8988T (cell line): ENCODE measurements at regions not wholly inside any gene's neighbourhood (a gene's known extent, or its start where the extent isn't known, plus 50 kb on each side); places are given as distances from the start of the nearest gene placed in this dataset.
"Not testable (repeated sequence)": the region's sequence is repeated elsewhere in the genome, so short reads cannot be mapped to it uniquely, and the experiment has no call there.

Experiments
- DNase-seq: peaks from one replicate; pipeline ENCODE4 v3.0.0; 2011

DNA sequence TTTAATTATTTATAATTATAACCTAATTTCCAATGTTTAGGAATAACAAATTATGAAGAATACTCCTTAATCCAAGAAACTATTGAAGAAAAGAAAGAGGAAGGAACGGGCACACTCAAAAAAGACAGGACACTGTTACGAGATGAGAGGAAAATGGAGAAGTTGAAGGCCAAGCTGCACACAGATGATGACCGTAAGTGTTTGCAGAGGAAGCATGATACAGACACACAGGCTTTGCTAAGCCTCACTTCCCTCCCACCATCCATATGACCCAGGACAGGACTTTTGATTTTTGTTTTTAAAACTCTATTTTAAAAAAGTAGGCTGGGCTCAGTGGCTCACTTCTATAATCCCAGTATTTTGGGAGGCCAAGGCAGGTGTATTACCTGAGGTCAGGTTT, 389.4 kb upstream of the TPM1 start:
- no peak for DNase-seq

DNA sequence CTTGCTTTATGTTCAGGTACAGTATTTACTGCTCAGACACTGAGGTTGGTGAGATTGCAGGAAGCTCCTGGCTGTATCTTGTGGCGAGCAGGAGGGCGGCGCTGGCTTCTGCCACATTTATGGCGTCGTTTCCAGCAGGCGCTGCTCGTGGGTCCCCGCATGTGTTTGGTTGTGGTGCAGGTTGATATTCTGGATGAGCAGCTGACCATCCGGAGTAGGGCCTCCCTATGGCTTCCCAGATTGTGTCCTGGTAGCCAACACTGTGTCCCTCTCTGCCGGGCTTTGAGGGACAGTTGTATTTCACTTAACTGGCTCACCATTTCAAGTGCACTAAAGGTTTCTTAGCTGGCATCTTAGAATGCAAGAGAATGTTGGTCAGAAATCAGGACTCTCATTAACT, 386.5 kb upstream of the TPM1 start:
- DNase-seq: no peak

DNA sequence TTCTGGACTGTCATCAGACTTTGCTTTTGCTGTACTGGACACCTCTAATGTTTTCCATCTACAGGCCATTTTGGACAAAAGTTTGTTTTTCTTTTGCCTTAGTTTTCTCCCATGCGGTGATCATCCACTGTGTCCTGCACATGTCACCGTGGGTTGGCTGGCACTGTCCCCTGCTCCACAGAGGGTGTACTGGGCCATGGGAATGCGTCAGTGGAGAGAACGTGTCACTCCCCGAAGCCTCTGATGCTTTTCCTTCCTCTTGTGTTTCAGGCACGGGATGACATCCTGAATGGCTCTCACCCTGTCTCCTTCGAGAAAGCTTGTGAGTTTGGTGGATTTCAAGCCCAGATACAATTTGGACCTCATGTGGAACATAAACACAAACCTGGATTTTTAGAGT, 385.0 kb upstream of the TPM1 start:
- DNase-seq: not testable (repeated sequence)

DNA sequence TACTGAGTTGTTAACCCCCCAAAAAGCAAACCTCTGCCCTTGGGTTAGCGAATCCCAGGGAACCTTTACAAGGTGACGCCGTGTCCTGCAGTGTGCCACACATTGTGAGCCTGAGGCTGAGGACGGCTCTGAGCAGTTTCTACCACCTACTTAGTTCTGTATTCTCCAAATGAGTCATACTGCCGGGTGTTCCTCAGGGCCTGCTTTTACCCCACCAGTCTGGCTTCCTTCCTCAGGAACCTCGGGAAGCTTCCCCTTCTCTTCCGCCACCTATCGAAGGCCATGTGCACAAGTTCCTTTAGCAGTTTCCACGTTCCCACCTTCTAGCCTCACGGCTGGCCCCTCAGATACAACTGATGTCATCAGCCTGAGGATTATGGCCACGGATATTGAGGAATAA, 384.0 kb upstream of the TPM1 start:
- DNase-seq: no peak

DNA sequence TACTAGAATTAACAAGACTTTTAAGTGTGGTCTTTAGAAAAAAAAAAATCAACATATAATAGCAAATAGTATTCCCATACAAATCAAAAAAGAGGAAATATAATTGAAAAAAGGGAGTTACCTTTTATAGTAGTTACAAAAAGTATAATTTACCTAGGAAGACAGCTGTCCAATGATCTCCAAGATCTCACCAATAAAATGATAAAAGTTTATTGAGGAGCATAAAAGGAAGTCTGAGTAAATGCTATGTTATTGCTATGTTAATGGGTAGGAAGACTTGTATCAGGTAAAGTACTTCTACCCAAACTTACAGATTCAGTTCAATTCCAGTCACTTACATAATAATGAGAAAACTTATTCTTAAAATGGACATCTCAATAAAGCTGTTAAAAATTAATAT, 379.0 kb upstream of the TPM1 start:
- DNase-seq: no peak

DNA sequence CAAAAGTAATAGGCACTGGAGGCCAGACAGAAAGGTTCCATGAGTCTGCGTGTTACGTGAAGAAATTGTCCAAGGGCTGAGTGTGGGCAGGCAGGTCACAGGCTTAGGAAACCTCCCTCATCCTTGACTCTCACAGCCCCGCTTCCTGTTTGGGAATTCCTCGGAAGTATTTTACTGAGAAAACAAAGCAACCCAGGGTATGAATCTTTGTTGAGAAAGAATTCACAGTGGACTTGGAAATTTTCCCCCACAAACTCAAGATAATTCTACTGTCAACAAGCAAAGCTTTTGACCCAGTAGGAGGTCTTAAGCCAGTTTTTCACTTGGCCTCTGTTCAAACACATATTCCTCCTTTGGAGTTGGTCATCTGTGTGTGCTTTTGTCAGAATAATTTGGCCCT, 377.1 kb upstream of the TPM1 start:
- no peak for DNase-seq

DNA sequence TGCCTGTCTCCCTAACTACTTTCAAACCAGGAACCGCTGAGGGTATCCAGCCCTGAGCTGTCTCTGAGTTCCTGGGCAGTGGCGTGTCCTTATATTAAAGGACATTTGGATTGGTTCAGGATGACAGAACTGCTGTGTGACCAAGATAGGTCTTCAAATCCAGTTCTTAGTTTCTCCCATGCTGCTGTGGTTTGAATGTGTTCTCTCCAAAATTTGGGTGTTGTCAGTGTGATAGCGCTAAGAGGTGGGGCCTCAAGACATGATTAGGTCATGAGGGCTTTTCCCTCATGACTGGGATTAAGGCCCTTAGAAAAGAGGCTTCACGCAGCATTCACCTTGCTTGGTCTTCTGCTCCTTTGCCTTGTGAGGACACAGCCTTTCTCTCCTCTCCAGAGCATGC, 376.5 kb upstream of the TPM1 start:
- no peak for DNase-seq

DNA sequence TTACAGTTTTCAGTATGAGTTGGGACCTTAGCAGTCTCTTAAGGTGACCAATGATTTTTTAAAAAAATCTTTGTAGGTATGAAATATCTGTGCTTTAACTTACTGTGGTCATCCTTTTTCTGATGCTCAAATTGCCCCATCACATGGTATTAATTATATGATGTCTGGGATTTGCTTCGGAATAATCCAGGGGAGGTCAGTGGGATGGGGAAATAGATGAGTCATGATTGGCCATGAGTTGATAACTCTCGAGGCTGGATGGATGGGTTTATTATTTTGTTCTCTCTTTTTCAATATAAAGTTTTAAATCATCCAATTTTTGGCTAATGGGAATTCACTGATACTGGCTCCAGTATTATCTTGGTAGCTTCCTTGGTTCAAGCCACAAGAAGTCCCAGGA, 370.3 kb upstream of the TPM1 start:
- DNase-seq: no peak

DNA sequence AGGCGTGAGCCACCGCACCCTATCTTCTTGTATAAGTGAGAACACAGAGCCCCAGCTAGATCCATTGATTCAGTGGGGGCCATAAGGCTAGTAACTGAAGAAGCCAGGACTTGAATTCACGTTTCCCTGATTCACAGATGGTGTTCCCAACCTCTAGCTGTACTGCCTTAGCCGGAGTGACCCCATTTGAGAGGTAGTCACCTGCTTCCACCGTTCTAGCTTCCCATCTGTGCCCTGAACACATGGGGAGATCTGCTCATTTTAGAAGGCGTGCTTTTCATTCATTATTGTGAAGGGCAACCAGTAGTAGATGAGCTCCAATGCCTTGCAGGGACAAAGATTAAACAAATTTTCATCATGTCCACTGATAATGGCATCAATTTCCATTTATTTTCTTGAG, 365.7 kb upstream of the TPM1 start:
- no peak for DNase-seq

DNA sequence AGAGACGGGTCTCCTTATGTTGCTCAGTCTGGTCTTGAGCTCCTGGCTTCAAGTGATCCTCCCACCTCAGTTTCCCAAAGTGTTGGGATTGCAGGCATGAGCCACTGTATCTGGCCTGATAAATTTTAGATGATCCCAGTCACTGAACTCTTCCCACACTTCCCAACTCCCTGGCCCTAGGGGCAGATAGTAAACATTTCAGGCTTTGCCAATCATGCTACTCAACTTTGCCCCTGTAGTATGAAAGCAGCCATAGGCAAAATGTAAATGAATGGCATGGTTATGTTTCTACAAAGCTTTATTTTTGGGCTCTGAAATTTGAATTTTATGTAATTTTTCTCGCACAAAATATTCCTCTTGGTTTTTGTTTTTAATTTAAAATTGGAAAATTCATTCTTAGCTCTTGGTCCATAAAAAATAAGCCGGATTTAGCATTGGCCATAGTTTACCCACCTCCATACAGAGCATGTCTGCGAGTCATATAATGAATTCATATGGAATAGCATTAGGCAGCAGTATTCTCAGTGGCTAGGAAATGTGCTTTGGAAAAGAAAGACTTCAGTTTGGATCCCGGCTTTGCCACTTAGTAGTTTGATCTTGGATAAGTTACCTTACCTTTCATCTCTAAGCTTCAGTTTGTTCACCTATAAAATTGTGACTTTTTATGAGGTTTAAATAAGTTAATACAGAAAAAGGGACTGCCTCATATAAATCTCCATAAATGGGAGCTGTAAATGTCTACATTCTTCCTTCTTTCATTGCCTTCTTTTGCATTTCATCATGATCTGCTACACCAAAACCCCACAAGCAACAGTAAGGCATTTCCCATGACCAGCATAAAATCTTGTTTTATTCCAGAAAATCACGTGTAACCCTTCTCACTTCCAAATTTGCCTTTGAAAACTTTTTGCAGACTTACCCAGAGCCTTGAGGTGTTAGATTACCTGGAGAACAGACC, 360.3 kb upstream of the TPM1 start:
- DNase-seq: no peak

DNA sequence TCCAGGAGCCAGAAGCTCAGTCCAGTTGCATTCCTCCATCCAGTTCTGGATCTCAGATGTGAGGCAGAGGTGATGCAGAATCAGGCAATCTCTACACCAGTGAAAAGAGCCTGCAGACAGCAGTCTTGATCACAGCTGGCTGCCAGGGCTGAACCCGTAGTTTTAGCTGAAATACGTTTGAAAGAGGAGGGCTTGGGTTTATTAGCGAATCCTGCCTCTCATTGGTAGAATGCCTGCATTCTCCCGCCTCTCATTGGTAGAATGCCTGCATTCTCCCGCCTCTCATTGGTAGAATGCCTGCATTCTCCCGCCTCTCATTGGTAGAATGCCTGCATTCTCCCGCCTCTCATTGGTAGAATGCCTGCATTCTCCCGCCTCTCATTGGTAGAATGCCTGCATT, 359.4 kb upstream of the TPM1 start:
- not testable (repeated sequence) for DNase-seq

DNA sequence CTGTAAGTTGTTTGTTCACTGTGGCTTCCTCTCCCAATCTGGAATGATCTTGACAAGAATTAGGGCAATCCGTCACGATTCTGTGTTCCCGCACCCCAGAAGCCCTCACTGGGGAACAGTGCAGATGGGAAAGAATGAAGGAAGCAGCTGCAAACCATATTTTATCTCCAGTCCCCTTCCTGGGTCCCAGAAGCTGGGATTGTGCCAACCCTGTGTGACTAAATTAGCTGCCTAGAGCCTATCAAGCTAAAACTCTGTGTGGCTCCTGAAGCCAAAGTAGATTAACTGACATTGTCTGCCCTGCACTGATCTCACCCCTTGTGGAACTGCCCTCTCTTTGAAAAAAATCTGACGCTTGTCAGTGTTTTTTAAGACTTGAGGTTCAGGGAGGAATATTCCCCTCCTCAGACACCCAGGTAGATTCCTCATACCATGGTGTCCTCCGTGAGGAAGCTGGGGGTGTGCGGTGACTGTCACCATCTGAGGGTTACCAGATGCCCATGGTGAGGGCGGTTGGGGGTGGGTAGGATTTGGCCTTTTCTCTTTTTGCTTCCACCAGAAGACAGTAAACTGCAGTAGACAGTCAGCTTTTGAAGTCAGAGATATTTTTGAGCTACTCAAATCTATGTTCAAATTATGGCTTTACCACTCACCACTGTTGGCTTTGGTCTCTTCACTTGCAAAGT, 358.3 kb upstream of the TPM1 start:
- DNase-seq: no peak

DNA sequence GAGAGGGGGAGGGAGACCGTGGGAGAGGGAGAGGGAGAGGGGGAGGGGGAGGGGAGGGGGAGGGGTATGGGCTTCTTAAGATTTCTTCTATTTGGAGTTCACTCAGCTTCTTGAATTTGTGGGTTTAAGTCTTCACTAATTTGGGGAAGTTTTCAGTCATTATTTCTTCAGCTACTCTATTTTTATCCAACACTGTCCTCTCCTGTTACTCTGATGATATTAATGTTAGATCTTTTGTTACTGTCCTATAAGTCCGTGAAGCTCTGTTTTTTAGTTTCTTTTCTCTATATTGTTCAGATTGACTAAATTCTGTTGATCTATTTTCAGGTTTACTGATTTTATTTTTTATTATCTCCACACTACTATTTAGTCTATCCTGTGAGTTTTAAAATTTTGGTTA, 351.5 kb upstream of the TPM1 start:
- no peak for DNase-seq

DNA sequence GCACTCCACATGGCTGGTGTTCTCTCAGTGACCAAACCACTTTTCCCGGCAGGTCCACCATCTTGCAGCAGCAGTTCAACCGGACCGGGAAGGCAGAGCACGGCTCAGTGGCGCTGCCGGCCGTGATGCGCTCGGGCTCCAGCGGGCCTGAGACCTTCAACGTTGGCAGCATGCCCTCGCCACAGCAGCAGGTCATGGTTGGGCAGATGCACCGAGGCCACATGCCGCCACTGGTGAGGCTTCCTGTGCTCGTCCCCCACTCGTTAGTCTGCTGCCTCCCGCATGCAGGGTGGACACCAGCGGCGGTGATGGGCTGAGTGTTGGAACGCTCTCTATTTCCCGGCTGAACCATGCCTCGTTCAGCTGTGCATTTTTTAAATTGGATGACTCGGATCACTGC, 344.9 kb upstream of the TPM1 start:
- no peak for DNase-seq

DNA sequence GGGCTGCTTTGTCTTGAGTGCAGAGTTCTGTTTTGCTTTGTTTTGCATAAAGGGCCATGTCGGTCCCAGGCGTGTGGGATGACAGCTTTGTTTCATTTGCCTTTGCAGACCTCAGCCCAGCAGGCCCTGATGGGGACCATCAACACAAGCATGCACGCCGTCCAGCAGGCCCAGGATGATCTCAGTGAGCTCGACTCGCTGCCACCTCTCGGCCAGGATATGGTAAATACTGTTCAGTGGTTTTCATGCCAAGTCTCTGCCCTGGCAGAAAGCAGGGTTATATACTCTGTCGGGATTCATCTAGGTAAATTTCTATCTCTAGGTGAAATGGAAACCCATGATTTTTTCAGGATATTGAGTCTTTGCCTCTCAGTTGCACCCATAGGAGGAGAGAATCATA, 343.9 kb upstream of the TPM1 start:
- DNase-seq: no peak

DNA sequence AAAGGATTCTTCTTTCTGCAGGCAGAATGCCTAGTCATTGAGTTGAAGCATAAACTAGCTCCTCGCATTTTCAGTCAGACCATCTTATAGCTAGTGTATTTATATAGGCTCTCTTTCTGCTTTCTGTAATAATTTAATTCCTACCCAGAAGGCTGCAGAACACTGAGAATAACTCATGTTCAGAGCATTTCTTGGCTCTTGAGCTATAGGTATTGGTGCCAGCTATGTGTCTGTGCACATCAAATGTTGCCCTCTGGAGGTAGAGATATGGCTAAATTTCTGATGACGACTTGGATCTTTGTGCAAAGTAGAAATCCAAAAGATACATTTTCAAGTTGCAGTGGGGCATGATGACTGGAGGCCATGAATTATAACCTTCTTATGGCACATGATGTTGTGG, 336.2 kb upstream of the TPM1 start:
- no peak for DNase-seq

DNA sequence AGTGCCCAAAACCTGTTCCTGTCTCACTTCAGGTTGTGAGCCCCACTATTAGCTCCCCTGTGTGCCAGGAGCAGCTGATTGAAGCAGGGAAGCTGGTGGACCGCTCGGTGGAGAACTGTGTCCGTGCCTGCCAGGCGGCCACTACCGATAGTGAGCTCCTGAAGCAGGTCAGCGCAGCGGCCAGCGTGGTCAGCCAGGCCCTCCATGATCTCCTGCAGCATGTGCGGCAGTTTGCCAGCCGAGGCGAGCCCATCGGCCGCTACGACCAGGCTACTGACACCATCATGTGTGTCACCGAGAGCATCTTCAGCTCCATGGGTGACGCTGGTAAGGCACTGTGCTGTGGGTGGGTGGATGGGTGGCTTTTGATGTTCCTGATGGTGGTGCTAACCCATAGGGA, 334.1 kb upstream of the TPM1 start:
- DNase-seq: no peak

DNA sequence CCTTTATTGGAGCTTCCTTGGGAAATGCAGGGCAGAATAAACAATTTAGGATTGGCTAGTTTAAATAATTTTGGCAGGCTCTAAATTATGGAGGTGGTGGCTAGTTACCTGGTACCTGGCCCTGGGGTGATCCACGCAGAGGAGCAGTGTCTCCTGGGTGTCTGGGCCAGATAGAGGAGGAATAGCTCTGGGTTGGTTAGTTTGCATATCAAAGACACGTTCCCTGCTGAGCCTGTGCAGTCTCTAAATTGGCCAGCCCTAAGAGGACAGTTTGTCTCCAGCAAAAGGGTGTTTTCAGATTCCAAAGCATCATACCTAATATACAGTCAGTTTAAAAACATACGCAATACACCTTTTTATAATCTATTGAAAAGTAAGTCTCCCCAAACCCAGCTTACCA, 333.3 kb upstream of the TPM1 start:
- DNase-seq: no peak

DNA sequence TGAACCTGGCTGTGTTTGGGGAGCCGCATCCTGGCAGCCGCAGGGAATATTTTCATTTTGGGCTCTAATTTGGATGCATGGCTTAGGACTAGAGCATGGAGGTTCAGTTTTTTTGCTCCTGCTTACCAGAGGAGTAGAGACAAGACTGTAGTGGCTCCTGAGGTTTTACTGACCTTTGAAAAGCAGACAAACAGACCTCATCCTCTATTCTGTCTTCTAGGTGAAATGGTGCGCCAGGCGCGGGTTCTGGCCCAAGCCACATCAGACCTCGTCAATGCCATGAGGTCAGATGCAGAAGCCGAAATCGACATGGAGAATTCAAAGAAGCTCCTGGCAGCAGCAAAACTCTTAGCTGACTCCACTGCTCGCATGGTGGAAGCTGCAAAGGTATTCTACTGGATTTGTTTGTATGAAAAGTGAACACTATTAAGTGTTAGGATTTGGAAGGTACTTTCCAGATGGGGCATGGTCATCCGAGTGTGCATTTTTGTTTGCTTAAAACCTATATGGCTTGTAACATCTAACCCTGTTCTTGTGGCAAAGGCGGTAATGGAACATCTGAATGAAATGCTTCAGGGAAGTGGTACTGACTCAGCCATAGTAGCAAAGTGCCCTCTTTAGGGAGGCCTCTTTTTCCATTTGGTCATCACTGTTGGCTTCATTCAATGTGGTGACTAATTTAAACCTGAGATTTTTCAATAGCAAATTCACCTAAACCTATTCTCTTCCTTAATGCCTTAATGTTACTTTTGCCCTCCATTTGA, 330.7 kb upstream of the TPM1 start:
- DNase-seq: no peak

DNA sequence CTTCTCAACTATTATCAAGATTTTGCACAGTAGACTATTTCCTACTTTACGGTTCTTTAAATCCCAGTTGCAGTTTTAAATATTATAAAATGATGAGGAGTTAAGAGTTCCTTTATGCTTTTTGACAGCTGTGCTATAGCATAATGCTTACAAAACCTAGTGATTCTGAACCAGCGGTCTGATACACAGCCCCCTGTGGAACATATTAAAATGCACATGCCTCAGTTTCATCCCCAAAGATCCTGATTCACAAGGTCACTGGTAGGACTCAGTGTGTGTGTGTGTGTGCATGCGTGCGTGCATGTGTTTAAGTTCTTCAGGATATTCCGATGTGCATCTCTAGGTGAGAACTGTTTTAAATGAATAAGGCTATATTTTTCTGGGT, 330.1 kb upstream of the TPM1 start:
- DNase-seq: no peak

DNA sequence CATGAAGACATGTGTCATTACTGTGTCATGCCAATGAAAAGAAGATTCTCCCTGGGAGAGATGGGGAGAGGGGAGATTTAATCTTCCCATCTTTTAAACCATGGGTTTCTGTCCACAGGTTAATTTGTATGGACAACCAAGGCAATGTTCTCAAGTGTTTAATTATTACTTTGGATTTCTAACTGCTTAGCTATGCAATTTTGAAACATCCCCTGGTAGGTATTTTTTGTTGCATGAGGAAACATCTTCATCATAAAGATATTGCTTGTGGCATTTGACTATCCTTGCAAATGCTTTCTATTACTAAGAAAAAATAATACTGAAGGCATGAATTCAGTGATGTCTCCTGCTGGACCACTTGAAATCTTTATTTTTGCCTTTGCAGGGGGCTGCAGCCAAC, 326.6 kb upstream of the TPM1 start:
- no peak for DNase-seq

DNA sequence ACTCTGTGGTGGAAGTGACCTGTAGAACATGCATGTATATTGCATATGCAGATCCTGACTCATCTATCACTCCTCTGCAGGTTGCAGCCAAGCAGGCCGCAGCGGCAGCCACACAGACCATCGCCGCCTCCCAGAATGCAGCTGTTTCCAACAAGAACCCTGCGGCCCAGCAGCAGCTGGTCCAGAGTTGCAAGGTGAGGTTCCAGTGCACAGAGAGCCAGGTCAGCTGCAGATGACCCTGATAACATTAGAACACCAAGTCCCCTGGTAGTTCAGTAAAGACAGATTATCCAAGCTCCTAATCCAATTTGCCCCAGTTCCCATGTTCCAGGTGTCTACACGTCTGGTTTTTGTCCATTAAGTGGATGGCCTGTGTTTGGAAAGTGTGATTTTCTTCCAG, 325.1 kb upstream of the TPM1 start:
- DNase-seq: no peak

DNA sequence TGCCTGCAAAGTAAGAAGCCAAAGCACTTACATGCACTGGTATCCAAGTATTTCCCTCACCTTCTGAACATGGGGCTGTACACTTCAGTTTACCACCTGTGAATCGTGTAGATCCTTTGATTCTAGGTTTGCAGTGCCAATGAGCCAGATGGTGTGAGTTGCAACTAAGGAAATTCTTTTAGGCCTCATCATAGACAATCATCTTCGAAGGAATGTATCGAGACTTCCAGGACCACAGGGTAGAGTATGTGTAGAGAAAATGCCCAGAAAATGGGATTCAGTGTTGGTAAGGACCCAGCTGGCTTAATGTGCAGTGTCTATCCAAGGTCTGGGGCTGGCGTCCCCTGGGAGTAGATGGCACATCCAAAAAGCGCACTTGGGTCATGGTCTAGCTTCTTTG, 323.2 kb upstream of the TPM1 start:
- DNase-seq: no peak

DNA sequence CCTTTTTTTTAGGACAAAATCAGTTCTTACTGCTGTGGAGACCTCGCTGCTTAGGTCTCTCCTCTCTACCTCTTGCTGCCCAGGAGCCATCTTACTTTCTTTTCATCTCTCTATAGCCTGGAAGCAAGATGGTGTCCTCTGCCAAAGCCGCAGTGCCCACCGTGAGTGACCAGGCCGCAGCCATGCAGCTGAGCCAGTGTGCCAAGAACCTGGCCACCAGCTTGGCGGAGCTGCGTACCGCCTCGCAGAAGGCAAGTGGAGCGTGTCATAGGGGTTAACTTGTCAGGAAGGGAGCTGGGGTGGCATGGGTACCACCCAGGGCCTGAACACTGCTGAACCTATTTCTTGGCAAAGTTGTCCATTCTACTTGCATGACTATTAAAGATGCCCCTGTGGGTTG, 320.3 kb upstream of the TPM1 start:
- DNase-seq: no peak
